K562 (cell line): ENCODE measurements at regions not wholly inside any gene's neighbourhood (a gene's known extent, or its start where the extent isn't known, plus 50 kb on each side); places are given as distances from the start of the nearest gene placed in this dataset.

Source experiments
- EZH2 ChIP-seq: IDR thresholded peaks from 2 replicates; pipeline ENCODE4 v1.6.1; 2012; ENCODE audit warnings: low read depth, mild to moderate bottlenecking, inconsistent platforms, low read length, borderline replicate concordance
- FOS ChIP-seq: IDR thresholded peaks from 3 replicates; pipeline ENCODE4 v1.6.1; 2011; ENCODE audit not compliant: insufficient read length; ENCODE audit errors: extremely low read depth
- GABPA ChIP-seq: fragments of 200-800 bp; sonication (Bioruptor generic); conservative IDR thresholded peaks from 2 replicates; pipeline ENCODE4 v1.6.1; 2016; ENCODE audit warnings: low read depth, missing genetic modification characterization, missing compliant biosample characterization
- MAFG ChIP-seq: fragments of 450-650 bp; conservative IDR thresholded peaks from 2 replicates; pipeline ENCODE4 v1.6.1; 2016; ENCODE audit warnings: missing genetic modification characterization, missing compliant biosample characterization
- RB1 ChIP-seq: fragments of 450-650 bp; IDR thresholded peaks from 2 replicates; pipeline ENCODE4 v1.6.1; 2017; ENCODE audit warnings: low read depth, mild to moderate bottlenecking
- ZFP30 ChIP-seq: fragments of 250-450 bp; sonication (Bioruptor Pico); IDR thresholded peaks from 2 replicates; pipeline ENCODE4 v1.8.0; 2022; ENCODE audit warnings: moderate library complexity, mild to moderate bottlenecking, inconsistent platforms, borderline replicate concordance
- ZNF24 ChIP-seq: fragments of 450-650 bp; IDR thresholded peaks from 2 replicates; pipeline ENCODE4 v1.6.1; 2016
- ZNF3 ChIP-seq: fragments of 250-450 bp; sonication (Bioruptor Pico); IDR thresholded peaks from 2 replicates; pipeline ENCODE4 v1.5.0; 2021; ENCODE audit warnings: mild to moderate bottlenecking, moderate library complexity
- TF ChIP-seq, protein P1 (sequence below): sonication (generic); formaldehyde crosslinking; IDR thresholded peaks from 2 replicates; pipeline ENCODE4 v1.8.1; 2023; ENCODE audit warnings: mild to moderate bottlenecking, missing genetic modification reagents
- TF ChIP-seq, protein P2 (sequence below), 3 experiments: IDR thresholded peaks in 2 of 3; conservative IDR thresholded peaks in 1 of 3; 2 replicates each; pipeline ENCODE4 v1.5.1; 2011 to 2012; ENCODE audit warnings: low read length in 3 of 3, mild to moderate bottlenecking in 3 of 3, control low read depth in 2 of 3, improper control_type of control experiment in 1 of 3, inconsistent platforms in 1 of 3, low read depth in 1 of 3, mixed read lengths in 1 of 3, moderate library complexity in 1 of 3; ENCODE audit not compliant: insufficient read depth in 2 of 3

- TF ChIP-seq RB1 (no peak), MAFG (no peak), EZH2 (no peak), GABPA (tag) (no peak), ZFP30 (CRISPR knock-in tag) (no peak), ZNF24 (no peak), ZNF3 (CRISPR knock-in tag) (no peak), FOS (no peak)
- TF ChIP-seq, protein P1, sequence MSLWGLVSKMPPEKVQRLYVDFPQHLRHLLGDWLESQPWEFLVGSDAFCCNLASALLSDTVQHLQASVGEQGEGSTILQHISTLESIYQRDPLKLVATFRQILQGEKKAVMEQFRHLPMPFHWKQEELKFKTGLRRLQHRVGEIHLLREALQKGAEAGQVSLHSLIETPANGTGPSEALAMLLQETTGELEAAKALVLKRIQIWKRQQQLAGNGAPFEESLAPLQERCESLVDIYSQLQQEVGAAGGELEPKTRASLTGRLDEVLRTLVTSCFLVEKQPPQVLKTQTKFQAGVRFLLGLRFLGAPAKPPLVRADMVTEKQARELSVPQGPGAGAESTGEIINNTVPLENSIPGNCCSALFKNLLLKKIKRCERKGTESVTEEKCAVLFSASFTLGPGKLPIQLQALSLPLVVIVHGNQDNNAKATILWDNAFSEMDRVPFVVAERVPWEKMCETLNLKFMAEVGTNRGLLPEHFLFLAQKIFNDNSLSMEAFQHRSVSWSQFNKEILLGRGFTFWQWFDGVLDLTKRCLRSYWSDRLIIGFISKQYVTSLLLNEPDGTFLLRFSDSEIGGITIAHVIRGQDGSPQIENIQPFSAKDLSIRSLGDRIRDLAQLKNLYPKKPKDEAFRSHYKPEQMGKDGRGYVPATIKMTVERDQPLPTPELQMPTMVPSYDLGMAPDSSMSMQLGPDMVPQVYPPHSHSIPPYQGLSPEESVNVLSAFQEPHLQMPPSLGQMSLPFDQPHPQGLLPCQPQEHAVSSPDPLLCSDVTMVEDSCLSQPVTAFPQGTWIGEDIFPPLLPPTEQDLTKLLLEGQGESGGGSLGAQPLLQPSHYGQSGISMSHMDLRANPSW (CRISPR knock-in tag) = no peak
- TF ChIP-seq, protein P2, sequence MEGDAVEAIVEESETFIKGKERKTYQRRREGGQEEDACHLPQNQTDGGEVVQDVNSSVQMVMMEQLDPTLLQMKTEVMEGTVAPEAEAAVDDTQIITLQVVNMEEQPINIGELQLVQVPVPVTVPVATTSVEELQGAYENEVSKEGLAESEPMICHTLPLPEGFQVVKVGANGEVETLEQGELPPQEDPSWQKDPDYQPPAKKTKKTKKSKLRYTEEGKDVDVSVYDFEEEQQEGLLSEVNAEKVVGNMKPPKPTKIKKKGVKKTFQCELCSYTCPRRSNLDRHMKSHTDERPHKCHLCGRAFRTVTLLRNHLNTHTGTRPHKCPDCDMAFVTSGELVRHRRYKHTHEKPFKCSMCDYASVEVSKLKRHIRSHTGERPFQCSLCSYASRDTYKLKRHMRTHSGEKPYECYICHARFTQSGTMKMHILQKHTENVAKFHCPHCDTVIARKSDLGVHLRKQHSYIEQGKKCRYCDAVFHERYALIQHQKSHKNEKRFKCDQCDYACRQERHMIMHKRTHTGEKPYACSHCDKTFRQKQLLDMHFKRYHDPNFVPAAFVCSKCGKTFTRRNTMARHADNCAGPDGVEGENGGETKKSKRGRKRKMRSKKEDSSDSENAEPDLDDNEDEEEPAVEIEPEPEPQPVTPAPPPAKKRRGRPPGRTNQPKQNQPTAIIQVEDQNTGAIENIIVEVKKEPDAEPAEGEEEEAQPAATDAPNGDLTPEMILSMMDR (IDR thresholded peaks at IDR 0.05 in 2 of 3, conservative IDR thresholded peaks at IDR 0.05 in 1 of 3; ENCODE audit: insufficient read depth in 2 of 3, low read depth in 1 of 3, low read length in 3 of 3) = no peak
These were observed 1721.8 kb upstream of the SPRY2 start for GRCh38 chr13:82062772-82063171.
